ENCODE measurements at regions not wholly inside any gene's neighbourhood (a gene's known extent, or its start where the extent isn't known, plus 50 kb on each side); places are given as distances from the start of the nearest gene placed in this dataset.

DNA sequence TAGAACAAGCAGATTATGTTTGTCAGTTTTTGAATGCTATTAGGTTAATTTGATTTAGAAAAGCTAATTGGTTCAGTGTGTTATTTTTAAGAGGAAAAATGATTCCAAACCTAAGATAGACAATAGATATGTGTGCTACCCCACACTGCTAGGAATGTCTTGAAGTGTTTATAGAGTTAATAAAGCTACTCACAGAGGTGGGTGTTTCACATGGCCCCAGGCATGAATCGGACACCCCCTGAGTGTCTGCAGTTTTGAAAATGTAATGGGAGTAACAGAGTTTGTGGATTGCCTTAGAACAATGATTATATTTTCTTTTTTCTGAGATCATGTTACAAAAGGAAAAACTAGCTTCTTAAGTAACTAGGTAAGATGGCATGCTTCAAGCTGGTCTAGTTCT is 348.3 kb downstream of the ADCYAP1 start:
- TF ChIP-seq, protein P1, sequence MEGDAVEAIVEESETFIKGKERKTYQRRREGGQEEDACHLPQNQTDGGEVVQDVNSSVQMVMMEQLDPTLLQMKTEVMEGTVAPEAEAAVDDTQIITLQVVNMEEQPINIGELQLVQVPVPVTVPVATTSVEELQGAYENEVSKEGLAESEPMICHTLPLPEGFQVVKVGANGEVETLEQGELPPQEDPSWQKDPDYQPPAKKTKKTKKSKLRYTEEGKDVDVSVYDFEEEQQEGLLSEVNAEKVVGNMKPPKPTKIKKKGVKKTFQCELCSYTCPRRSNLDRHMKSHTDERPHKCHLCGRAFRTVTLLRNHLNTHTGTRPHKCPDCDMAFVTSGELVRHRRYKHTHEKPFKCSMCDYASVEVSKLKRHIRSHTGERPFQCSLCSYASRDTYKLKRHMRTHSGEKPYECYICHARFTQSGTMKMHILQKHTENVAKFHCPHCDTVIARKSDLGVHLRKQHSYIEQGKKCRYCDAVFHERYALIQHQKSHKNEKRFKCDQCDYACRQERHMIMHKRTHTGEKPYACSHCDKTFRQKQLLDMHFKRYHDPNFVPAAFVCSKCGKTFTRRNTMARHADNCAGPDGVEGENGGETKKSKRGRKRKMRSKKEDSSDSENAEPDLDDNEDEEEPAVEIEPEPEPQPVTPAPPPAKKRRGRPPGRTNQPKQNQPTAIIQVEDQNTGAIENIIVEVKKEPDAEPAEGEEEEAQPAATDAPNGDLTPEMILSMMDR (IDR thresholded peaks at IDR 0.05) = no peak
- H3K36me3 Mint-ChIP-seq (ENCODE audit: low read depth) = peaks cover 2% of the 10 kb centered on the region
- no peaks in the 10 kb centered on the region for H3K27me3 Mint-ChIP-seq (ENCODE audit: low read depth)
- no peak overlapping the region for H3K4me3 Mint-ChIP-seq (ENCODE audit: unreplicated experiment)
- no peaks in the 10 kb centered on the region for H3K4me1 Mint-ChIP-seq (ENCODE audit: low read depth)
- no peak overlapping the region for H3K27ac Mint-ChIP-seq (ENCODE audit: unreplicated experiment)
- H3K9me3 Mint-ChIP-seq (ENCODE audit: low read depth) = peaks cover 9% of the 10 kb centered on the region
- DNase-seq (ENCODE audit: low spot score) = no peak

DNA sequence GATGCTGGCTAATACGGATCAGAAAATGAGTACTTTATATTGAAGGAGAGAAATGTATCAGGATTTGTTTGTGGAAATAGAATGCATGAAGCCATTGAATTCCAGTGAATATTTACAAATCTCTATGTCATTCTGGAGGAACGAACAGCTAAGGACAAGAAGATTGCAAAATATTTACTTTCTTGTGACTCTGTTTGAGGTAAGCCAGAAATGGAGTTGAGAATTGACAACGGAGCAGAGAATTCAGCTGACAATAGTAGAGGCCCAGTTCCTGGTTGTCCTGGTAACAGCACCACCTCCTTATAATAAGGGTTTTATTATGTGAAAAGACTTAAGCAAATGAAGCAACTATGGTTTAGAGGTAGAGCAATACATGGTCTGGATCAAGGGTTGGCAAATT is 349.2 kb downstream of the ADCYAP1 start:
- no peaks in the 10 kb centered on the region for H3K4me1 Mint-ChIP-seq (ENCODE audit: low read depth)
- H3K27me3 Mint-ChIP-seq (ENCODE audit: low read depth) = no peaks in the 10 kb centered on the region
- H3K9me3 Mint-ChIP-seq (ENCODE audit: low read depth) = peaks cover 10% of the 10 kb centered on the region
- H3K27ac Mint-ChIP-seq (ENCODE audit: unreplicated experiment) = no peak overlapping the region
- peaks cover 3% of the 10 kb centered on the region for H3K36me3 Mint-ChIP-seq (ENCODE audit: low read depth)
- no peak overlapping the region for H3K4me3 Mint-ChIP-seq (ENCODE audit: unreplicated experiment)
- no peak for DNase-seq (ENCODE audit: low spot score)
- TF ChIP-seq, protein P1 (IDR thresholded peaks at IDR 0.05) = no peak

DNA sequence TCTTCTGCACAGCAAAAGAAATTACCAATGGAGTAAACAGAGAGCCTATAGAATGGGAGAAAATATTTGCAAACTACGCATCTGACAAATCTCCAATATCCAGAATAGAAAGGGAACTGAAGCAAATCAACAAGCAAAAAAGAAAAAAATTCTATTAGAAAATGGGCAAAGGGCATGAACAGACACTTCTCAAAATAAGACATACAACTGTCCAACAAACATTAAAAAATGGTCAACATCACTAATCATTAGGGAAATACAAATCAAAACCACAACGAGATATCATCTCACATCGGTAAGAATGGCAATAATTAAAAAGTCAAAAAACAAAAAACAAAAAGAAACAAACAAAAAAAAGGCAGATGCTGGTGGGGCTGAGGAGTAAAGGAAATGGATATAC is 356.4 kb downstream of the ADCYAP1 start:
- H3K27ac Mint-ChIP-seq (ENCODE audit: unreplicated experiment) = no peak overlapping the region
- peaks cover 43% of the 10 kb centered on the region for H3K9me3 Mint-ChIP-seq (ENCODE audit: low read depth)
- no peaks in the 10 kb centered on the region for H3K4me1 Mint-ChIP-seq (ENCODE audit: low read depth)
- no peaks in the 10 kb centered on the region for H3K27me3 Mint-ChIP-seq (ENCODE audit: low read depth)
- TF ChIP-seq, protein P1 (IDR thresholded peaks at IDR 0.05) = no peak
- H3K4me3 Mint-ChIP-seq (ENCODE audit: unreplicated experiment) = no peak overlapping the region
- DNase-seq (ENCODE audit: low spot score) = no peak
- peaks cover 7% of the 10 kb centered on the region for H3K36me3 Mint-ChIP-seq (ENCODE audit: low read depth)

DNA sequence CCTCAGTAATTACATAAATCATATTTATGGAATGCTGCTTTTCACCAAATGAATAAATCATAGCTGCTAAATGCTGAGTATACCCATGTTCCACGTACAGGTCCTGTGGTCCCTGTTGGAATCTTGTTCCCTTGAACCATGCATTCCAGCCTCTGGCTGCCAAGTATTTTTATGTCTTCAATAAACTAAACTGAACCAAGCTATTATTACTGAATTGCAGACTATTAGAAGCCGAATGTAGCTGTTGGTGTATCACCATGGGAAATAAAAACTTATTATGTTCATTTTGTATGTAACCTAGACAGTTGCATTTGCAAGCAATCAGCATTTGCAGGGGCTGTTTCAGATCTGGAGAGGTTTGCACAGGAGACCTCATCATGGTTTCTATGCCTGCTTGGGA is 362.4 kb downstream of the ADCYAP1 start:
- Mint-ChIP-seq H3K36me3 (ENCODE audit: low read depth) (no peaks in the 10 kb centered on the region), H3K4me3 (ENCODE audit: unreplicated experiment) (no peak overlapping the region), H3K4me1 (ENCODE audit: low read depth) (no peaks in the 10 kb centered on the region), H3K27me3 (ENCODE audit: low read depth) (peaks cover 3% of the 10 kb centered on the region), H3K27ac (ENCODE audit: unreplicated experiment) (no peak overlapping the region), H3K9me3 (ENCODE audit: low read depth) (peaks cover 6% of the 10 kb centered on the region)
- no peak for DNase-seq (ENCODE audit: low spot score)
- TF ChIP-seq, protein P1 (IDR thresholded peaks at IDR 0.05) = no peak

DNA sequence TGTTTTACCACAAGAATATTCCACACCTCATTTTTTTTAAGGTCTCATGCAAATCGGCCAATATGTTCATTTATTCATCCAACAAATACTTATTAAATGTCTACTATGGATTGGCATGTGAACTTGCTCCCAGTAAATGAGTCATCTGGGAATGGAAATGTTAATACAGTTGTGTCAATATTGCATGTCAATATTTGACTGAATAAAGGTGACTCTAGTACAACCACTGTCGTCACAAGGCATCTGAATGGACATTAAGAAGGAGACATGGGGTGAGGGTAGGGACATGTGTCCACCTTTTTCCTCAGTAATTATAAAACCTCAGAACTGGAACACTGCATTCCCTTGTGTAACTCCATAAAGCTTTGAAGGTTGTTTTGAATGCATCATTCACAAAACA is 365.4 kb downstream of the ADCYAP1 start:
- Mint-ChIP-seq H3K36me3 (ENCODE audit: low read depth) (no peaks in the 10 kb centered on the region), H3K4me1 (ENCODE audit: low read depth) (no peaks in the 10 kb centered on the region), H3K9me3 (ENCODE audit: low read depth) (no peaks in the 10 kb centered on the region), H3K27ac (ENCODE audit: unreplicated experiment) (no peak overlapping the region), H3K27me3 (ENCODE audit: low read depth) (peaks cover 3% of the 10 kb centered on the region), H3K4me3 (ENCODE audit: unreplicated experiment) (no peak overlapping the region)
- TF ChIP-seq, protein P1 (IDR thresholded peaks at IDR 0.05) = no peak
- DNase-seq (ENCODE audit: low spot score) = no peak
